ENCODE measurements at regions not wholly inside any gene's neighbourhood (a gene's known extent, or its start where the extent isn't known, plus 50 kb on each side); places are given as distances from the start of the nearest gene placed in this dataset.

DNA sequence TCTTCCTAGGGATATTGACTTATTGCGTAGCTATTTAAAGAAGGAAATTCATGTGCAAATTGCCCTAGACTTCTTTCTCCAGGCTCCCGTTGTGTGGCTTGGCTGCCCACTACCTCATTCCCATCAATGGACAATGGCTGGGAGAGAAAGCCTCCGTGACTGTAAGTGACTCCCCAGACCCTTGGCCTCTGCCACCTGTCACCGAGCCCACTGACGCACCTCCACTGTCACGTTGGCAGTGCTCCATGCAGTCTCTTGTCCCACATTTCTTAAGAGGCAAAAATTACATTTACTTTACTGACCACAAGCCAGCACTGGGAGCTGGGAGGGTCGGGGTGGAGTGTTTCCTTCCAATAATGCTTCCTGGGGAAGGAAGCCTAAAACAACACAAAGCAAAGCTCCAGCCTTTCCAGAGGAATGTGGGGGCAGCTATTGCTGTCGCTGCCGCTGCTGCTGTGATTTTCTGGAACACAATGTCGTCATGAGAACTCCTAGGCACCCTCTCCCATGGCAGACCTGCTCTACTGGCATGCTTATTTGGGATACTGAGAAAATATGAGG is 89.7 kb upstream of the STEAP1B start:
- peak in 1 of 4 donors; percentile 52 for DNase-seq (ENCODE audit: low read depth in 4 of 4, low spot score in 3 of 4)

GRCh38 chr7:22588351-22588750 is 88.4 kb upstream of the STEAP1B start:
- no peak for DNase-seq (ENCODE audit: low read depth in 4 of 4, low spot score in 3 of 4)

GRCh38 chr7:22587322-22587721 is 87.3 kb upstream of the STEAP1B start:
- DNase-seq (ENCODE audit: low read depth in 4 of 4, low spot score in 3 of 4), result no peak

- DNase-seq (ENCODE audit: low read depth in 4 of 4, low spot score in 3 of 4), result no peak
Observed at GRCh38 chr7:22586786-22587140, 86.8 kb upstream of the STEAP1B start.

- no peak for DNase-seq (ENCODE audit: low read depth in 4 of 4, low spot score in 3 of 4)
Observed at GRCh38 chr7:22586101-22586785, 86.3 kb upstream of the STEAP1B start.

DNA sequence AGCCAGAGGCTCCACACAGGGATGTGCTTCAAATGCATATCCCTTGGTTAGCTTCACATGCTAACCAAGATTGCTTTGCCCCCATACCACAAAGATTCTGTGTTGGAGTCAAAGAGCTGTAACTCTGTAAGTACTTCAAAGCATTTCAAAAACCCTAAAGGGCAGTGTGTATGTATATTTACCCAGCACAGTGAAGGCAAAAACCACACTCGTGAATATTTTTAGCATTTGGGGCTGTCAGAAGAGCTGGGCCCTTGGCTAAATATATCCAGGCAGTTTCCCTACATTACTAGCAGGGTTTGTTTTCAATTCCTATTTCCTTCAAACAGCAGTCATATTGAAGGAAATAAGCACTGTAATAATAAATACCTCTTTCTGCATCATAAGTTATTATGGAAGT is 84.2 kb upstream of the STEAP1B start:
- DNase-seq (ENCODE audit: low read depth in 4 of 4, low spot score in 3 of 4), result no peak

GRCh38 chr7:22582863-22583622 is 83.1 kb upstream of the STEAP1B start:
- DNase-seq (ENCODE audit: low read depth in 4 of 4, low spot score in 3 of 4), result no peak

DNA sequence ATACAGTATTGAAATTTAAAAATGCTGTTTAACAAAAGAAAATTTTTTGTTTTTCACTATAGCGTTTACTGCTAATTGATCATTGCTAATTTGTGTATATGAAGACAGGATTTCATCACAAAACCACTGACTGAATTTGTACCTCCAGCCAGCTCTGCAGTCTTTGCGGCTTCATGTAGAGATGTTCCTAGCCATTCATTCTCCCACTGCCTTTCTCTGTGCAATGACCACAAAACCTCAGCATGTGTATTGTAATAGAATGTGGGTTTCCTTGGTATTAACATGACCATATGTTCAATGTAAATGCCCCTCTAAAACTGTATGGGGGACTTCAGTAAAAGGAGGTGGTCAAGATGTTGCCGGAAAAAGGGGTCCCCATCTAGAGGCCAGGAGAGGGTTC is 81.1 kb upstream of the STEAP1B start:
- no peak for DNase-seq (ENCODE audit: low read depth in 4 of 4, low spot score in 3 of 4)

GRCh38 chr7:22579961-22580360 is 80.0 kb upstream of the STEAP1B start:
- DNase-seq (ENCODE audit: low read depth in 4 of 4, low spot score in 3 of 4), result no peak

DNA sequence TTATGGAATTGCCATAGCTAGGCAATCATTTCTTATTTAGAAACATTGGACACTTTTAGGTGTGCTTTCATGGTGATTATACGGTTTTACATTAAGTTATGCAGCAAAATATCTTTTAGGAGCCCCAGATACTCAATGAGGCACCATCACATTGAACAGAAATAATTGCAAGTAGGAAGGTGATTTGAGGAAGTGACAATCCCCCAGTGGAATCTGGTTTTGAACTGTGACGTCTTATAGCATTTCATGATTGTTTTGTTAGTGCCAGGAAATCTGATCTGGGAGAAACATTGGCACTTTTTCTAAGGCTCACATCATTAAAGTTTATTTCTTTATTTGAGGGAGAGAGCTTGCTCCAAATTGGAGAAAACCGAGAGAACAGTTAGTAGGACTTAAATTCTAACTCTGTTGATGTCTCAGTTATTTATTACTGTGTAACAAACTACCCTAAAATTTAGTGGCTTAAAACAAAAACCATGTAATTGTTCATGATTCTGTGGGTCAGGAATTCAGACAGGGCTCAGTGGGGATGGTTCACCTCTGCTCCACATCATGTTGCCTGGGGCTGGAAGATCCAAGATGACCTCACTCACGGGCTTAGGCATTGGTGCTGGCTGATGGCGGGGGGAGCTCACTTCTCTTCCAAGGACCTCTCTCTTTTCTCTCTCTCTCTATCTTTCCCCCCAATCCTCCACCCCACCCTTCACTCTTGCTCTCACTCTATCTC is 78.2 kb upstream of the STEAP1B start:
- DNase-seq (ENCODE audit: low read depth in 4 of 4, low spot score in 3 of 4), result no peak

- DNase-seq (ENCODE audit: low read depth in 4 of 4, low spot score in 3 of 4), result peak in 1 of 4 donors; percentile 63
Observed at GRCh38 chr7:22577470-22578001, 77.5 kb upstream of the STEAP1B start.

GRCh38 chr7:22576612-22577469 is 76.9 kb upstream of the STEAP1B start:
- no peak for DNase-seq (ENCODE audit: low read depth in 4 of 4, low spot score in 3 of 4)

DNA sequence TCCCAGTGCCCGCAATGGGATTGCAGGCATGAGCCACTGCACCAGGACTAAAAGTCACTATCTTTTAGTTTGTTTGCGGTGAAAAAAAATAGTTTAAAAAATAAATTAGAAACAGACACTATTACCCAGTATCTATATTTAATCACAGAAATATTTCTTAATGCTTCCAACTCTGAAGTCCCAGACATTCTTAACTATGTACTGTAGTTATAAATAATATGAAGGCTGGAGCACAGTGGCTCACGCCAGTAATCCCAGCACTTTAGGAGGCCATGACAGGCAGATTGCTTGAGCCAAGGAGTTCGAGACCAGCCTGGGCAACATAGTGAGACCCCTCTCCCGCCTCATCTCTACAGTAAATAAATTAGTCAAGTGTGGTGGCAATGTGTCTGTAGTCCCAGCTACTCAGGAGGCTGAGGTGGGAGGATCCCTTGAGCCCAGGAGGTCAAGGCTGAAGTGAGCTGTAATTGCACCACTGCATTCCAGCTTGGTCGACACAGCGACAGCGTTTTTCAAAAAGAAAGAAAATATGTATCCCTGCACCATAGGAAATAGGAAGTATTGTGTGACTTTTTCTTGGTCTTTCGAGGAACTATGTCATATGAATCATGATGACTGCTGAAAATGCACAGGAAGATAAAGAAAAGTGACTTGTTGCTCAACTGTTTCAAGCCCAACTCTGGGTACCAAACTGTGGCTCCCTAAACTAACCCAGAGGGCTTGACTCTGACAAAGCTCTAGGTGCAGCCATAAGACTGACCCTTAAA is 74.9 kb upstream of the STEAP1B start:
- DNase-seq (ENCODE audit: low read depth in 4 of 4, low spot score in 3 of 4), result no peak

- DNase-seq (ENCODE audit: low read depth in 4 of 4, low spot score in 3 of 4), result no peak
Observed at GRCh38 chr7:22572937-22573336, 72.9 kb upstream of the STEAP1B start.

DNA sequence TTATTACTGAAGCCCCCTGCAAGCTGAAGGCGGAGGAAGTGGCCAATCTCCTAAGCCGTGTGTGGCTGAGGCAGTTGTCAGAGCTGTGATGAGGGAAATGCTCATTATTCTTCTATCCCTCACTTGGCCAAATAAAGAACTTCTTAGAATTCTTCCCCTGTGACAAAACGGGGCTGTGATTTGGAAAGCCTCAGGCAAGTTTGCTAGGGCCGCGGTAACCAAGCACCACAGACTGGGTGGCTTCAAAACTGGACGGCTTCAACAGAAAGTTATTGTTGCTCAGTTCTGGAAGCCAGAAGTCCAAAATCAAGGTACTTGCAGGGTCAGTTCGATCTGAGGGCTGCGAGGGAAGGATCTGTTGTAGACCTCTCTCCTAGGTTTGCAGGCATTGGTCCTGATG is 72.3 kb upstream of the STEAP1B start:
- DNase-seq (ENCODE audit: low read depth in 4 of 4, low spot score in 3 of 4), result no peak

- DNase-seq (ENCODE audit: low read depth in 4 of 4, low spot score in 3 of 4), result no peak
Observed at GRCh38 chr7:22571766-22572165, 71.8 kb upstream of the STEAP1B start.

- no peak for DNase-seq (ENCODE audit: low read depth in 4 of 4, low spot score in 3 of 4)
Observed at GRCh38 chr7:22569586-22570321, 69.8 kb upstream of the STEAP1B start.

DNA sequence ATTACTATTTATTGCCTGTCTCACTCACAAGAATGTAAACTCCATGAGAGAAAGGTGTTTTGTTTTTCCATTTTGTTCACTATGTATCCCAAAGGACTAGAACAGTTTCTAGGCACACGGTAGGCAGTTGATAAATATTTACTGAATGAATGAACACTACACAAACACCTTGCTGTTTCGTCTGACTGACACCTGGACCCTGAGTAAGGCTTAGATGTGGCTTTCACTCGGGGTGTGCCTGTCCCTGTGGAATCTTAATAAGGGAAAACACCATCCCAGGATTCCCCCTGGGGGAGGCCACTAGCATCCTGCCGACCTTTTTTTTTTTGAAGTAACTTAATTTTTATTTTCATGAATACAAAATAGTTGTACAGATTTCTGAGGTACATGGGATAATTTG is 66.6 kb upstream of the STEAP1B start:
- DNase-seq (ENCODE audit: low read depth in 4 of 4, low spot score in 3 of 4), result no peak

- DNase-seq (ENCODE audit: low read depth in 4 of 4, low spot score in 3 of 4), result no peak
Observed at GRCh38 chr7:22566176-22566575, 66.2 kb upstream of the STEAP1B start.

Measured in left renal pelvis (tissue), 4 donors.